Activated T-cell treated with anti-CD3 and anti-CD28 coated beads, Interleukin-2, amount 50 U/mL, for 1 hour (primary cell): ENCODE measurements at regions not wholly inside any gene's neighbourhood (a gene's known extent, or its start where the extent isn't known, plus 50 kb on each side); places are given as distances from the start of the nearest gene placed in this dataset.
A peak's percentile ranks its signal among the peaks of the same experiment; 100 is the strongest.

Experiments used
- DNase-seq: peaks from one replicate; pipeline ENCODE4 v3.0.0-alpha.2; 2020

DNA sequence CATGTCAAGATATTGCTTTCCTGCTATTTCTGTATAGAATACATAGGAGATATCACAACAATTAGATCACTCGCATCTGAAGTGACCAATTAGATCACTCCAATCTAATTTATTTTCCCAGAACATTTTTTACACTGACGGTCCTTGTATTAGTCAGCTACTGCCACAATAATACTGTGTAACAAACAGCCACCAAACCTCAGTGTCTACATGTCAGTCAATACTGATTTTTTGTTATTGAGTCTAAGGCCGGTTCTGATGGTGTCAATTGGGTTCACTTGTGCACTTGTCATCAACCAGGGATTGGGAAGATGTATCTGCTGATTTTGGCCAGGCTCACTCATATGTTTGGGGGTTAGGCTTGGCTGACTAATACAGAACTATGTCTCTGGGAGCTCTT, 275.9 kb upstream of the NFE2L3 start:
- no peak for DNase-seq

DNA sequence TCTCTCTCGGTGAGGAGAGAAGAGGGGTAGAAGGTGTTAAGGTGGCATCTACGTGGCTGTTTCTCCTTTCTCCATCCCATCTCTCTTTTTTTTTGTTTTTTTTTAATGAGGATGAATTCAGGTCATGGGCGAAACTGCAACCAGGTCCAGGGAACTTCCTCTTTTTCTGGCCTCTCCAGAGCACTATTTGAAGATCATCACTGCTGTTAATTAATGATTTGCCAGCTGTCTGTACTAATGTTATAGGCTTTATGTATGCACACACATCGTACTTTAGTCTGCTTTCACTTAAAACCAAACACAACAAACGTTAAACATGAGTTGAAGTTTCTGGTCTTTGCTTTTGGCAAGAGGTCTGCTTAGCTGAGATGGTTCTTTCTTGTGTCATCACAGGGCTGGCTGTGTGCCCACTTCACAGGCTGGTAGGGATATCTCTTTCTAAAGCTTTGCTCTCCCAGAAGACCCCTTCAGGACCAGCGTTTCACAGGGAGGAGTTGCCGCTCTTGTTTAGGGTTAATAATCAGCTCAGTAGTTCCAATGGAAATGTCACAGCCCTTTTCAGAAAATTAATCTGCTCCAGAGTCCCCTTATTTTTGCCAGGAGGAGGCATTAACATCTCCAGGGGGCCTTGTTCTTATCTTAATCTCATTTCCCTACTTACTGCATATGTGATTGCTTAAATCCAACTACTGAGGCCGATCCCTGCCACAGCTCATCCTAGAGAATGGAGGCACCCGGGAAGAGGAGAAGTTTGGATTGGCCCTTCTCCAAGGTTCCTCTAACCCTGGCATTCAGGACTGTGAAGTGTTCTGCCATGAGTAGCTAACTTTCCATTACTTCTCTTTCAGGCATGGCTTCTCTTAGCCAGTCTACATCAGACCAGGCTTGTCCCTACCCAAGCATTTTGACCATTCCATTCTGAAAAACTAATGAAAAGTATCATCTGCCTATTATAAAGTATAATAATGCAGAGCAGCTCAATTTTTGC, 273.9 kb upstream of the NFE2L3 start:
- no peak for DNase-seq

DNA sequence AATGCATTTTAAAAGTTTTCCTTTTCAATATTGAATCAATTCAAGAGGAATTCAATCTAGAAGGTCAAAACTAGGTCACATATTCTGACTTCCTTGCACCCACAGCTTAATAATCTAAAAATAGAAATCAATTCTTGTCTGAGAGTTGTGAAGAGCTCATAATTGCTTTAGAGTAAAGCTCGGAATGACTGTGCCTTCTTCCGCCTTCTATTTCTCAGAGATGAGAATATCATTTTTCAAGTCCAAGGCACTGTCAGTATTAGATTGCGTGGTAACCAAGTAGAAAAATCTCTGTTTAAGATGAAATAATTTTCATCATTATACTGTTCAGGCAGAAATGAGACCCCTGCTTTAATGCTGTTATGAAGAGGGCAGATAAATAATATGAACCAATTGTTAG, 272.2 kb upstream of the NFE2L3 start:
- no peak for DNase-seq

- DNase-seq: no peak
These were observed 270.5 kb upstream of the NFE2L3 start for GRCh38 chr7:25881317-25882037.

DNA sequence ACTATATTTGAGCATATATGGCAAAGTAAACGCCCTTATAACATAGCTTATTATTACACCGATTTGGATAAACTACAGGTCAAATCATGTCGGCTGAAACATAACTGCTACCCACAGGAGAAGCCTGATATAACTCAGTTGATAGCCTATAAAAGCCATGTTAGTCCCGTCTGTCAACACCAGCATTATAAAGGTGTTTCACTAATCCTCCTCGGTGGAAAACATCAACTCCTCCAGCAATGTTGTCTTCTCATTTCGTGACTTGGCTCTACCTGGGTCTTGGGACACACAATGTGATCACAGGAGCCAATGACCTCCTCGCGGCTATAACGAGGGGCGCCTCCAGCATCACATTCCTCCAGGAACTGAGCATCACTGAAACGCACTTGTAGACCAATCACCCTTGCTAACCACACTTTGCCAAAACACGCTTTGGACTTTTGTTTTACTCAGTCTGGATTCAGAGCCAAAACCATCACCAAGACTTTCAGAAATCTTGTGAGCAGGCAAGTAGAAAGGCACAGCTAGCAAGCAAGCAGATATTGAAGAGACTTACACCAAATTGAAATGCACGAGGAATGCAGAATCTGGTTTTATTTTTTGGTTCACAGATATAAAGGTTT, 269.7 kb upstream of the NFE2L3 start:
- DNase-seq: no peak

DNA sequence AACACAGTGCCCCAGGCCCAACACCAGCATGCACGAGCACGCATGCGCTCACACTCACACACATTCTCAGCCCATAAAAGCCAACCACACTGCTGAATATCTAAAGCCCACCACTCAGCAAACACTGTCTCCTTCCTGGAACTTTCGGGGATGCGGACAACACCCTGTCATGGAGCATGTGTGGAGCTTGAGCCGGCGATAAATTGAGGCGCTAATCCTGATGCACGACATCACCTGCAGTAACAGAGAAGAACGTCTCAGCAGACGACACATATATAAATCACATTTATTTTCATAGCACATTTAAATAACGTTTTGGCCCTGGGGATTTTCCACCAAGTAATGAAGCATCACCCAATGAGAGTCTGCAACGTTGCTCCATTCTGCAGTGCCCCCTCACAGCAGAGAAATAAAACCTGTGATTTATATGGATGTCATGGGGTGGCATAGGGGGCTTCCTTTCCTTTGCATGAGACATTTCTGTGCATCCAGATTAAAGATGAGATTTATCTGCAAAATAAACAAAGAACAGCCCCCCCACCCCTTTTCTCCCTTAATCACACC, 267.7 kb upstream of the NFE2L3 start:
- no peak for DNase-seq

DNA sequence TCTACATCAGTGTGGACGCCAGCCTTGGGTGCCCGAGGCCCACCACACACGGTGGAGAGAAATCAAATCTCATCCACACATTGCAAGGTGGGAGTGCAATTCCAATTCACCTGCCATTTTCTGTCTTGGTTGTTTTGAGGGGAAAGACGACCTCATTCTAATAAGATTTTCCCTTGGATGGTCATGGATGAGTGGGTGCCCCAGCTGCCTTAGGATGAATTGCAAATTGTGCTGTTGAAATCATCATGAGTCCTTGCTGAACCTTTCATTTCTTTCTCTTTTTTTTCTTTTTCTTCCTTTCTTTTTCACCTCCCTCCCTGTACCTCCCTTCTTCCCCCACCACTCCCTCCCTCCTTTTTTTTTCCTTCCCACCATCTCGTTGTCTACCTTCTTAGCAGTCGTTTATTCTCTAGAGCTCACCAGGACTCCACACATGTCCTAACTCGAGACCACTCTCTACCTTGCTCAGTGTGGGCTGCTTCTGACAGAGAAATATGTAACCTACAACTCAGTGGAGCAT, 266.9 kb upstream of the NFE2L3 start:
- no peak for DNase-seq

GRCh38 chr7:25886387-25887240, 265.4 kb upstream of the NFE2L3 start:
- no peak for DNase-seq

DNA sequence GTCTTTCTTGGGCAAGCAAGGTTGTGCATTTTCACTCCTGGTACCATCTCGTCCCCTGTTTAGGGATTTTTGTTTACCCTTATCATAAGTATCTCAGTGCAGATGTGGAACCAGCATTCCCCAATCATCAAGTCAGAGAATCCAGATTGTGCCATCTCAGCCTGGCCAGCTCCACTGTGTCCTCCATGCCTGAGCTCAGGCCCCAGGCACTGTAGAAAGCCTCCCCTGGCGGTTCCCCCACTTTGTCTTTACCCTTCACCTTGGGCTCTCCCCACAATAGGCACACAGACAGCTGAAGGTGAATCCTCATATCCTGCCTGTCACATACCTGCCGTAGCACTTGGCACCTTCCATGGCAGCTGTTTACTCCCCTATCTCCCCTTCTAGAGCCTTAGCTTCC, 264.7 kb upstream of the NFE2L3 start:
- no peak for DNase-seq

DNA sequence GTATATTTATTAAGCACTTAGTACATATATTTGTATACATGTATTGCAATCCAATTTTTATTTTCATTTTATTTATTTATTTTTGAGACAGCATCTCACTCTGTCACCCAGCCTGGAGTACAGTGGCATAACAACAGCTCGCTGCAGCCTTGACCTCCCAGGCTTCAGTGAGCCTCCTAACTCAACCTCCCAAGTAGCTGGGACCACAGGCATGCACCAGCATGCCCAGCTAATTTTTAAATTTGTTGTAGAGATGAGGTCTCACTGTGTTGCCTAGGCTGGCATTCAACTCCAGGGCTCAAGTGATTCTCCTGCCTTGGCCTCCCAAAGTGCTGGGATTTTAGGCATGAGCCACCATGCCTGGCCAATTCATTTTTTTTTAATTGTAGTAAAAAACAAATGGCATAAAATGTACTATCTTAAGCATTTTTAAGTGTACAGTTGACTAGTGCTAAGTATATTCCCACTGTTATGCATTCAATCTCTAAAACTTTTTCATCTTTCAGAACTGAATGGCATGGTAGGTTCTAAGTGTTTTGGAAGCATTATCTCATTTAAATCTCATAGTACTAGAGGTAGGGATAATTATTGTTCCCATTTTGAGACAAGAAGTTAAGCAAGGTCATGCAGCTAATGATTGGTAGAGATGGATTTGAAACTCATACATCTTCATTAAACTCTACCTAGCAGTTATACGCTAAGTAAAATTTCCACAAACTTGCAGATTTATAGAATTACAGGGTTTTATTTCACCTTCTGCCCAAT, 264.0 kb upstream of the NFE2L3 start:
- no peak for DNase-seq

DNA sequence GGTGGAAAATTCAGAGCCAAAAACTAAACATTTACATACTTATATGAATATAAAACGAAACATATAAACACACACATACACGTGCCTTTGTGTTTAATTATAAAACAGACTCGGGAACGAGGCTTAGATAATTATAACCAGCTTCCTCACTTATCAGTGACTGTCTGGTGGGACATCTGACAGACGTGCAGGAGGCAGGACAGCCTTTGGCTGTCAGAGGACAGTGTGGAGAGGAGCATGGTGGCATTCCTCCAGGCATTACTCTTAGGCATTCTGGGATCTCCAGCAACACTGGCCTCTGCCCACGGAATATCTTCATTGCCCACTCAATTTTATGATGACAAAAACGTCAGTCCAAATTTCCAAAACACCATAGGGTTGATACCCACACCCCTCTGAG, 262.2 kb upstream of the NFE2L3 start:
- DNase-seq: no peak

DNA sequence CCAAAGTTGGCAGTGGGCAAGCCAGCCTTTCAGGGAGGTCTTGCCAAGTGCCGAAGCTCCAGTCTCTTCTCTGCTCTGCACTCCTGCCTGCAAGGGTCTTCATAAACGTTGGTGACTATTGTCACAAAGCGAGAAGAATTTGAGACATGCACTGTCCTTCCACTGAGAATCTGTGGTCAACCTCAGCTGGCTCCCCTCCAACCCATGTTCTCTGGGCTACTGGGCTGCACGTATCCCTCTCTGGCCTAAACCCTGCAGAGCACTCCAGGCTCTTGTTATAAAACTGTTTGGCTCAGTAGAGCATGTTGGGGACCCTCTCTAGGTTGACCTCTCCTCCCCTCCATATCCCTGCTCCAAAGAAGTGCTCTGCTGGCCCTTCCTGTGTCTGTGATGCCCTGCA, 260.4 kb upstream of the NFE2L3 start:
- no peak for DNase-seq

GRCh38 chr7:25893436-25893835, 258.6 kb upstream of the NFE2L3 start:
- DNase-seq: no peak

DNA sequence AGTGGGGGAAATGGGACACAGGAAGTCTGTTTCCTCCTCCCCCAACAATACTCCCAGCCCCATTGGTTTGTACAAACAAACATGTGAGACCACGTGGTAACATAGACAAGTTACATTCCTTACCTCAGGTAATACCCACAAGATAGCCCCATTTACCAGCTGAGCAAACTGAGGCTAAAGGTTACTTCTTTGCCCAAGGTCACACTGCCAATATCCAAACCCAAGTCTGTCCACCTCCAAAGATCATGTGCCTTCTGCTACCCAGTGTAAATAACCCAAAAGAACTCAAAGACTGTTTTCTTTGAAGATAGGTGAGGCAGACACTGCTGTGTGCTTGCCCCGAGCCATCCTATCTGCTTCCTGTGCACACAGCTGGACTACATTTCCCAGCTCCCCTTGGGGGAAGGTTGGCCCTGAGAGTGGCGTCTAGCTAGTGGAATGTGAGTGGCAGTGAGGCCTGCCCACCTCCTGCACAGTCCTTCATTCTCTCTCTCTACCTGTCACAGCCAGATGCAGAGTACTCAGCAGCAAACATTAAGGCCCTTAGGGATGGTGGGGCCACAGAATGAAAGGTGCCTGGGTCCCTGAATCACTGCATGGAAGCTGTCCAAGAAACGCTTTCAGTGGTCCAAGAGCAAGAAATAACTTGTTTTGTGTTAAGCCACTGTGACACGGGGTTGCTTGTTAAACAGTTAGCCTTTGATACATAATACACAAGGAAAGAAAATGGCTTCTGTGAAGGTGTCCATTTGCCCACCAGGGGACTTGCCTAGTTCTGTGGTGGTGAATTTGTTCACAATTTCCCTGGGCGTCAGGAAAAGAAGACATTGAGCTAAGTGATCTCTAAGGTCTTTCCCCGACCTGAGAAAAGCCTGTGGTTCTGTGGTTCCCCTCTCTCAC, 257.7 kb upstream of the NFE2L3 start:
- peak; percentile 25 for DNase-seq

DNA sequence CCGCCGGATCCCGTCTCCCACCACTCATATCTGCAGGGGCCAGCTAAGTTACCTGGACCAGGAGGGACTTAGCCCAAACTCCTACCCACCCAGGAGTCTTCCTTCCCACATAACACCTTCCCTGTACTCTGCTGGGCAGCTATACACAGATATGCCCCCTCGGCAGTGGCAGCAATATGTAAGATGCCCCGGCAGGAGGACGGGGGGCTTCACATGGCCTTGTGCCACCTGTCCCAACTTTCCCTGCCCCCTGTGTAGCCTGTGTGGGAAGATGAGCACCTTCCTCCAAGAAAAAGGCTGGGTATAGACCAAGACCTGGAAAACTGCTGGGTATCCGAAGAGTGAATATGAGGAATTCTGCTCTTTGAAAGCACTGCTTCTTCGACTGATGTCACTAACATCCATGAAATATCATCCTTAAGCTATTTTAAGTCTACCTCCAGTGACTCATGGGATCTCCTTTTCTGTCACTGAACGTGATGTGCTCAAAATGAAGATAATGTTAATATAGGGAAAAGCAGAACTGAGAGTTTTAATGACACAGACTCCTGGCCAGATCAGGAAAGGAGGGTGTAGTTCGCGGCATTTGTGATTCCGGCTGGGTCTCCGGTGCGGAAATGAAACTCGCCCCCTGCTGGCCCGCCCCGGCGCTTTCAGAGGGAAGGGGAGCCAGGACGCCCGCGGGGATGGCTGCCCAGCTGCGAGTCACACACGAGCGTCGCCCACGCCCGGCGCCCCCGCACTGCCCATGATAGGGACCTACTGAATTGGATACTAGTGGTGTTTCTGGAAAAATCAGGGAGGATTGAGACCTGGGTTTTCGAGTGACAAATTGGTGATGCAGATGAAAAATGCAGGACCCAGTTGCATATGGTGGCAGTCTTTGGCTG, 256.9 kb upstream of the NFE2L3 start:
- DNase-seq: peak; percentile 71

GRCh38 chr7:25895792-25896171, 256.2 kb upstream of the NFE2L3 start:
- DNase-seq: no peak

GRCh38 chr7:25897261-25897782, 254.7 kb upstream of the NFE2L3 start:
- no peak for DNase-seq

DNA sequence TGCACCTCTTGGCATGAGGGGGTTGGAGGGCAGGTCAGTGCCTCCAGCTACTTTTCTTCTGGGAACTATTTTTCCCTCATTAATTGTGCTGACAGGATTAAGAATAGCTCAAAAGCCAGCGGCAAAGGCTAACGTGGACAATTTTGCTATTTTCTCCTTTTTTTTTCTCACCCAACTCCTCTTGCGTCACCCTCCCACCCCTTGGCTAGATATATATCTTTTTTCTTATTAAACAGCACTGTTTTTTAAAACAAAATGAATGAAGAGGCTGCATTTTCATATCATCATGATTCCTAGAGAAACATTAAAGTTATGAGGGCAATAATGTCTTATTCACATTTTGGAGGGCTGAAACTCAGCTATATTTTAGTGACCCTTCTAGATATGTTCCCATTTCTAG, 251.8 kb upstream of the NFE2L3 start:
- no peak for DNase-seq

GRCh38 chr7:25900877-25901276, 251.1 kb upstream of the NFE2L3 start:
- DNase-seq: no peak
